PFSK-1 (cell line): ENCODE measurements at regions not wholly inside any gene's neighbourhood (a gene's known extent, or its start where the extent isn't known, plus 50 kb on each side); places are given as distances from the start of the nearest gene placed in this dataset.

Experiments
- POLR2AphosphoS5 ChIP-seq: IDR thresholded peaks from 2 replicates; pipeline ENCODE4 v1.6.1; 2012; ENCODE audit warnings: low read depth, mild to moderate bottlenecking, control low read depth, low read length, moderate library complexity
- REST ChIP-seq, 2 experiments: IDR thresholded peaks; 2 replicates each; pipeline versions ENCODE4 v1.6.1 to v1.8.0; 2011 to 2012; ENCODE audit warnings: low read depth in 2 of 2, low read length in 2 of 2, control low read depth in 1 of 2, inconsistent platforms in 1 of 2, mild to moderate bottlenecking in 1 of 2, moderate library complexity in 1 of 2; ENCODE audit not compliant: insufficient read depth in 1 of 2
- SIN3A ChIP-seq: IDR thresholded peaks from 2 replicates; pipeline ENCODE4 v1.6.1; 2012; ENCODE audit warnings: mild to moderate bottlenecking, low read length, moderate library complexity, borderline replicate concordance; ENCODE audit not compliant: insufficient read depth

GRCh38 chr3:168801794-168802193 is 706.1 kb upstream of the GOLIM4 start:
- TF ChIP-seq REST (IDR thresholded peaks at IDR 0.05; ENCODE audit: insufficient read depth in 1 of 2, low read depth in 2 of 2, low read length in 2 of 2) (no peak), POLR2AphosphoS5 (no peak), SIN3A (no peak)
